ENCODE measurements at regions not wholly inside any gene's neighbourhood (a gene's known extent, or its start where the extent isn't known, plus 50 kb on each side); places are given as distances from the start of the nearest gene placed in this dataset.

DNA sequence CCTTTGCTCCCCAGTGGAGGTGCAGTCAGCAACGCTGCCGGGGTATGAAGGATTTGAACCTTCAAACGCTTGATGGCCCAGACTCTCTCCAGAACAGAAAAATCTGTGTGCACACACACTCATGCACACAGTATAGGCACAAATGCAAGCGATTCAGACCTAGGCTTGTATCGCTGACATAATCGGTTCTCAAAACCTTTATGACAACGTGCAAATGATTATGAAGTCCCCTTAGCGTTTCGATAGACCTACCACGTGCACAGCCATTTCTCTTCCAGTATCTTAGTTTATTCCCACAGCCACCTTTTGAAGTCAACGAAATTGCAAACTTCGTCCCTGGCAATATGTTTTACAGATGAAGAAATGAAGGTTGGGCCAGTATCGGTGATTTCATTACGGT lies 138.9 kb upstream of the MYCN start:
- no peak for TF ChIP-seq CHD2 (IDR thresholded peaks at IDR 0.05; ENCODE audit: low read length, partially characterized antibody)
- TF ChIP-seq CBX8 (IDR thresholded peaks at IDR 0.05) = no peak
- TF ChIP-seq JUNB (IDR thresholded peaks at IDR 0.05) = no peak
- TF ChIP-seq, protein P1, sequence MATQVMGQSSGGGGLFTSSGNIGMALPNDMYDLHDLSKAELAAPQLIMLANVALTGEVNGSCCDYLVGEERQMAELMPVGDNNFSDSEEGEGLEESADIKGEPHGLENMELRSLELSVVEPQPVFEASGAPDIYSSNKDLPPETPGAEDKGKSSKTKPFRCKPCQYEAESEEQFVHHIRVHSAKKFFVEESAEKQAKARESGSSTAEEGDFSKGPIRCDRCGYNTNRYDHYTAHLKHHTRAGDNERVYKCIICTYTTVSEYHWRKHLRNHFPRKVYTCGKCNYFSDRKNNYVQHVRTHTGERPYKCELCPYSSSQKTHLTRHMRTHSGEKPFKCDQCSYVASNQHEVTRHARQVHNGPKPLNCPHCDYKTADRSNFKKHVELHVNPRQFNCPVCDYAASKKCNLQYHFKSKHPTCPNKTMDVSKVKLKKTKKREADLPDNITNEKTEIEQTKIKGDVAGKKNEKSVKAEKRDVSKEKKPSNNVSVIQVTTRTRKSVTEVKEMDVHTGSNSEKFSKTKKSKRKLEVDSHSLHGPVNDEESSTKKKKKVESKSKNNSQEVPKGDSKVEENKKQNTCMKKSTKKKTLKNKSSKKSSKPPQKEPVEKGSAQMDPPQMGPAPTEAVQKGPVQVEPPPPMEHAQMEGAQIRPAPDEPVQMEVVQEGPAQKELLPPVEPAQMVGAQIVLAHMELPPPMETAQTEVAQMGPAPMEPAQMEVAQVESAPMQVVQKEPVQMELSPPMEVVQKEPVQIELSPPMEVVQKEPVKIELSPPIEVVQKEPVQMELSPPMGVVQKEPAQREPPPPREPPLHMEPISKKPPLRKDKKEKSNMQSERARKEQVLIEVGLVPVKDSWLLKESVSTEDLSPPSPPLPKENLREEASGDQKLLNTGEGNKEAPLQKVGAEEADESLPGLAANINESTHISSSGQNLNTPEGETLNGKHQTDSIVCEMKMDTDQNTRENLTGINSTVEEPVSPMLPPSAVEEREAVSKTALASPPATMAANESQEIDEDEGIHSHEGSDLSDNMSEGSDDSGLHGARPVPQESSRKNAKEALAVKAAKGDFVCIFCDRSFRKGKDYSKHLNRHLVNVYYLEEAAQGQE (IDR thresholded peaks at IDR 0.05) = no peak
- TF ChIP-seq, protein P2, sequence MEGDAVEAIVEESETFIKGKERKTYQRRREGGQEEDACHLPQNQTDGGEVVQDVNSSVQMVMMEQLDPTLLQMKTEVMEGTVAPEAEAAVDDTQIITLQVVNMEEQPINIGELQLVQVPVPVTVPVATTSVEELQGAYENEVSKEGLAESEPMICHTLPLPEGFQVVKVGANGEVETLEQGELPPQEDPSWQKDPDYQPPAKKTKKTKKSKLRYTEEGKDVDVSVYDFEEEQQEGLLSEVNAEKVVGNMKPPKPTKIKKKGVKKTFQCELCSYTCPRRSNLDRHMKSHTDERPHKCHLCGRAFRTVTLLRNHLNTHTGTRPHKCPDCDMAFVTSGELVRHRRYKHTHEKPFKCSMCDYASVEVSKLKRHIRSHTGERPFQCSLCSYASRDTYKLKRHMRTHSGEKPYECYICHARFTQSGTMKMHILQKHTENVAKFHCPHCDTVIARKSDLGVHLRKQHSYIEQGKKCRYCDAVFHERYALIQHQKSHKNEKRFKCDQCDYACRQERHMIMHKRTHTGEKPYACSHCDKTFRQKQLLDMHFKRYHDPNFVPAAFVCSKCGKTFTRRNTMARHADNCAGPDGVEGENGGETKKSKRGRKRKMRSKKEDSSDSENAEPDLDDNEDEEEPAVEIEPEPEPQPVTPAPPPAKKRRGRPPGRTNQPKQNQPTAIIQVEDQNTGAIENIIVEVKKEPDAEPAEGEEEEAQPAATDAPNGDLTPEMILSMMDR (IDR thresholded peaks at IDR 0.05) = no peak

Data from A549 (cell line).